ENCODE measurements at regions not wholly inside any gene's neighbourhood (a gene's known extent, or its start where the extent isn't known, plus 50 kb on each side); places are given as distances from the start of the nearest gene placed in this dataset.
"Not testable (repeated sequence)": the region's sequence is repeated elsewhere in the genome, so short reads cannot be mapped to it uniquely, and the experiment has no call there.

GRCh38 chr2:205865905-205866441, 183.7 kb downstream of the NRP2 start:
- no peak for DNase-seq (ENCODE audit: extremely low read depth in 1 of 2, low read depth in 1 of 2)

GRCh38 chr2:205865056-205865455, 182.8 kb downstream of the NRP2 start:
- DNase-seq (ENCODE audit: extremely low read depth in 1 of 2, low read depth in 1 of 2) = no peak

- no peak for DNase-seq (ENCODE audit: extremely low read depth in 1 of 2, low read depth in 1 of 2)
Observed at GRCh38 chr2:205864491-205864890, 182.2 kb downstream of the NRP2 start.

DNA sequence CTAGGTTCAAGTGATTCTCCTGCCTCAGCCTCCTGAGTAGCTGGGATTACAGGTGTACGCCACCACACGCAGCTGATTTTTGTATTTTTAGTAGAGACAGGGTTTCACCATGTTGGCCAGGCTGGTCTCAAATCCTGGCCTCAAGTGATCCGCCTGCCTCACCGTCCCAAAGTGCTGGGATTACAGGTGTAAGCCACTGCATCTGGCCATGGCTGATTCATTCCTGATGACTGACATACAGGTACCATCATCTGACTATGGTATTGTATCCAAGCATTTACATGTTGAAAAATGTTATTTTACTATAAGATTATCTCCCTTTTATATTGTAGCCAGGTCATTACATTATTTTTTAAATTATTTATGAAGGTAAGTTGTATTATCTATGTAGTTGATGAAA, 180.5 kb downstream of the NRP2 start:
- not testable (repeated sequence) for DNase-seq (ENCODE audit: extremely low read depth in 1 of 2, low read depth in 1 of 2)

- DNase-seq (ENCODE audit: extremely low read depth in 1 of 2, low read depth in 1 of 2) = no peak
Observed at GRCh38 chr2:205860885-205861284, 178.6 kb downstream of the NRP2 start.

DNA sequence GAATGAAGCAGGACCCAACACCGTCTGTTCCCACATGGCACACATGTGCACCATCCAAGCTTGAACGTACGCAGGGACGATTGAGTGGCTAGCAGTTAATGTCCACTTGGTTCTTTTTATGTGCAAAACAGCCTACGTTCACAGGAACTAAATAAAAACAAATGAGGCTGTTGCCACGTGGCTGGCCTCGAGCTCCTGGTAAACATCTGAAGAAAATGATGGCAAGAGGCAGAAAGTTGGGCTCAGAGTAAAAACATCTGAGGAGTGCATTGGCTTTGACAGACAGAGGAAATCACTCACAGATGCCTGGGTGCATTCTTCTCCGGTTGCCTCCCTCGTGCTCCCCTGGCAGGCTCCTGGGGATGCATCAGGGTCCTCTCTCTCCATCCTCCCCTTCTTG, 177.9 kb downstream of the NRP2 start:
- DNase-seq (ENCODE audit: extremely low read depth in 1 of 2, low read depth in 1 of 2) = no peak

- no peak for DNase-seq (ENCODE audit: extremely low read depth in 1 of 2, low read depth in 1 of 2)
Observed at GRCh38 chr2:205858881-205859441, 176.7 kb downstream of the NRP2 start.

GRCh38 chr2:205858275-205858674, 176.0 kb downstream of the NRP2 start:
- DNase-seq (ENCODE audit: extremely low read depth in 1 of 2, low read depth in 1 of 2) = no peak

DNA sequence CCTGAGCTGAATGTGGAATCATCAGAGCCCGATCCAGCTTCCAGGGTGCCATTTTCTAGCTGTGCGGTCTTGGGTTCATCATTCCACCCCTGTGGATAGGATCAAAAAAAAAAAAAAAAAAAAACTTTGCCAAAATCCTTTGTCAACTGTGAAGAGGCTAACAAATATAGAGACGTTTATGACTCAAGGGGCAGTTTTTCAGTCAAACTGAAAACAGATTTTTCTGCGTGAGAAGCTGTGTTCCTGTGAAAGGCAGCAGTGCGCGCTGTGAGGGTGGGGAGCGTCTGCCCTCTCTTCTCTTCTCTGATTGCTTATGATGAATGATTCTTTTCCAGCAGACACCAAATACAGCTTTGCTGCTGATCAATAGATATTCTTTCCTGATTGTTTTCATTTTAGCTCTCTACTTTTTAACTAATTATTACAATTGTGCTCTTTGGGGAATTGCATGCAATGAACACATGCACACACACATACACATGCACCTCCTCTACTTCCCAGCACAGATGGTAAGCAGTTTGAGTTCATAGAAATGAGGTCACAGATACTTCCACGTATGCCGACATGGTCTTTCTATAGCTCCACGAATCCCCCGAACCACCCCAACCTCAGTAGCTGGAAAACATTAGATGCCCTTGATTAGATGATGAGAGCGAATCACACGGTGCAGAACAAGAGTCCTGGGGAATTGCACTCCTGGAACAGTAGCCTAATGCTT, 175.4 kb downstream of the NRP2 start:
- DNase-seq (ENCODE audit: extremely low read depth in 1 of 2, low read depth in 1 of 2) = no peak

DNA sequence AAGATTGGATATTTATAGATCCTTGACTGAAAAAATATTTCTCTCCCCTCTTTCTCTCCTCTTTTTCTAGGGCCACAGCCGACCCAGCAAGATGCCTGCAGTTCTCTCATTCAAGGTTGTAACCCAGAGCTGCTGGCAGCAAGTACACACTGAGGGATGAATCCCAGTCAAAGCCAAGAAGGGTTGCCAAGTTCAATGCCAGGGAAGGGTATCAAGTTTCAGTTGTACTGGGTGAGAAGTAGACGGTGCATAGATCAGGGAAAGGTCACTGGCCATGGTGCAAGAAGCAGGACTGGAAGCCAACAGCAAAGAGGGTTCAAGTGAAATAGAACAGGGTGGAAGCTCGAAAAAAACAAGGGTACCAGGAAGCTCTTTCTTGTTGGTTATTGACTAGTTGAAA, 170.2 kb downstream of the NRP2 start:
- DNase-seq (ENCODE audit: extremely low read depth in 1 of 2, low read depth in 1 of 2) = no peak

DNA sequence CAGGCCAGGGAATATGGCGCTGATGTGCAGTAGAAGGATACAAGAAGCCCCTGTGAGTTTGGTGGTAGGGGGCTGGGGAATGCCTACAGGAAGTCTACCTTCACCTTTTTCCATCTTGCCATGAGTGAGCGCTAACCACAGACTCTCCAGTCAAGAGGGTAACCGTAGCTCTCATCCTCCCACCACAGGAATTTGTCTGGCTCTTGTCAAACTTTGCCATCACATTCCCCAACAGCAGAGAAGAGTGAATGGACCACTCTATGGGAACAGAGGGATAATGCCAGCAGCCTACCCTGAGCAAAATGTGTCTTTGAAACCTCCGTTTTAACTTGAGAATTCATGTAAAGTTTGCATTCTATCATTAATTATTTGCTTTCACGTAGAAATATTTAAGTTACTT, 168.3 kb downstream of the NRP2 start:
- no peak for DNase-seq (ENCODE audit: extremely low read depth in 1 of 2, low read depth in 1 of 2)

DNA sequence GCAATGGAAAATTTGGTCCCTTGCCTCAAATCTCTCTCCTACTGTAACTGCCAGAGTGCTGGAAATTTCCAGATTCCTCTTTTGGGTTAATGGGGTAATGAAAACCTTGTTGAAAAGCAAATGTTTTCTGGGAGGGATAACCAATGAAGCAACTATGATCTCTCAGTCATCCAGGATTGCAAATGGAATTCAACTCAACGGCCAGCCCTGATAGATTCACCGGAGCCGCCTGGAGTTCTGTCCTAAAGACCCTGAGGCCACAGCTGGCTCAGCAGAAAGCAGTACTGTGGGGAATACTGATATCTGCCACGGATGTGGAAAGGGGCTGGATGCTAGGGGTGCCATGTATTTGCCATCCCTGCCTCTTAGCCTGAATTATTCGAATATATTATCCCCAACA, 167.8 kb downstream of the NRP2 start:
- no peak for DNase-seq (ENCODE audit: extremely low read depth in 1 of 2, low read depth in 1 of 2)

DNA sequence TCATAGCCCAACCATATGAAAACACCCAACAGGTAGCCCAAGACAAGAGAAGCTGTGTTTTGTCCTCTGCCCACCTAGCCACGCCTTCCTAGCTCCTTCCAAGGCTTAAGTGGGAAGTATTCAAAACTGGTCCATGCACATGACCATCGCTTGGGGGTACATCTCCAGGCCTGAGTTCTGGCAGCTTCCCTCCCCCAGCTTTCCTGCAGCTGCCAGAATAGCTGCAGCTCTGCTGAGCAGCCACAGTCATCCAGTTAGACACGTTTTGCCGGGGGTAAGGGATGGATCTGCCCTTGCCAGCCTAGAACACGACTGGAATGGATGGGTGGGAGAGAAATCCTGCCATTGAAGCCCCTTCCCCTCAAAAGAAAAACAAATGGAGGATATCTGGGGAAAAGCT, 166.8 kb downstream of the NRP2 start:
- no peak for DNase-seq (ENCODE audit: extremely low read depth in 1 of 2, low read depth in 1 of 2)

DNA sequence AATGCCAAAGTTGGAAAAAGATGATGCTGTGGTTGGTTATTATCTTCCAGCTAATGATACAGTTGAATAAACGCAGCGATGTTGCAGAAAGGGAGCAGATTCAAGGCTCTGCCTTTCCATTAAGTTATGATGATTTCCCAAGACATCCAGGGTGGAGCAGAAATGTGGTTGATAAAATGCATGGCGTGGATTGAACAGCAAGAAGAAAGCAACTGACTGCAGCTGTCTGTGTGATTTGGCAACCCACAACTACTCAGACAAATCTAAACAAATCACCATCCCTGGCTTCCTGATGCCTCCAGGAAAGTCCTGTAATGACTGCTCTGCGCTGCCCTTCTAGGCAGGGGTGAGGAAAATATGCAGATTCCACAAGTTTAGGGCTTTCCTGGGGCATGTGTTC, 166.3 kb downstream of the NRP2 start:
- no peak for DNase-seq (ENCODE audit: extremely low read depth in 1 of 2, low read depth in 1 of 2)
